WERI-Rb-1 (cell line): ENCODE measurements at regions not wholly inside any gene's neighbourhood (a gene's known extent, or its start where the extent isn't known, plus 50 kb on each side); places are given as distances from the start of the nearest gene placed in this dataset.

Experiments used
- DNase-seq: peaks from one replicate; pipeline ENCODE4 v3.0.0-alpha.2; 2020
- H3K27ac ChIP-seq: fragments of 250-450 bp; sonication (Bioruptor Pico); 2 replicates; pipeline ENCODE4 v1.5.1; 2020; ENCODE audit warnings: mild to moderate bottlenecking, moderate library complexity
- H3K27me3 ChIP-seq: fragments of 250-450 bp; sonication (Bioruptor Pico); 2 replicates; pipeline ENCODE4 v1.5.1; 2021; ENCODE audit warnings: mild to moderate bottlenecking, low read depth, moderate library complexity; ENCODE audit not compliant: insufficient read depth, severe bottlenecking
- H3K36me3 ChIP-seq: fragments of 250-450 bp; sonication (Bioruptor Pico); 2 replicates; pipeline ENCODE4 v1.5.1; 2020; ENCODE audit warnings: mild to moderate bottlenecking, moderate library complexity
- H3K4me3 ChIP-seq: 2 replicates; pipeline ENCODE4 v1.5.1; 2011; ENCODE audit warnings: low read depth, mild to moderate bottlenecking, control low read depth, low read length
- H3K9me3 ChIP-seq: fragments of 250-450 bp; sonication (Bioruptor Pico); 2 replicates; pipeline ENCODE4 v1.5.1; 2021; ENCODE audit warnings: mild to moderate bottlenecking, moderate library complexity; ENCODE audit not compliant: severe bottlenecking
- TF ChIP-seq, protein P1 (sequence below): IDR thresholded peaks from 2 replicates; pipeline ENCODE4 v1.5.1; 2011; ENCODE audit warnings: low read depth, mild to moderate bottlenecking, control low read depth, inconsistent platforms, low read length

GRCh38 chr1:195019385-195019784, 1588.9 kb downstream of the KCNT2 start:
- TF ChIP-seq, protein P1, sequence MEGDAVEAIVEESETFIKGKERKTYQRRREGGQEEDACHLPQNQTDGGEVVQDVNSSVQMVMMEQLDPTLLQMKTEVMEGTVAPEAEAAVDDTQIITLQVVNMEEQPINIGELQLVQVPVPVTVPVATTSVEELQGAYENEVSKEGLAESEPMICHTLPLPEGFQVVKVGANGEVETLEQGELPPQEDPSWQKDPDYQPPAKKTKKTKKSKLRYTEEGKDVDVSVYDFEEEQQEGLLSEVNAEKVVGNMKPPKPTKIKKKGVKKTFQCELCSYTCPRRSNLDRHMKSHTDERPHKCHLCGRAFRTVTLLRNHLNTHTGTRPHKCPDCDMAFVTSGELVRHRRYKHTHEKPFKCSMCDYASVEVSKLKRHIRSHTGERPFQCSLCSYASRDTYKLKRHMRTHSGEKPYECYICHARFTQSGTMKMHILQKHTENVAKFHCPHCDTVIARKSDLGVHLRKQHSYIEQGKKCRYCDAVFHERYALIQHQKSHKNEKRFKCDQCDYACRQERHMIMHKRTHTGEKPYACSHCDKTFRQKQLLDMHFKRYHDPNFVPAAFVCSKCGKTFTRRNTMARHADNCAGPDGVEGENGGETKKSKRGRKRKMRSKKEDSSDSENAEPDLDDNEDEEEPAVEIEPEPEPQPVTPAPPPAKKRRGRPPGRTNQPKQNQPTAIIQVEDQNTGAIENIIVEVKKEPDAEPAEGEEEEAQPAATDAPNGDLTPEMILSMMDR: no peak
- Histone ChIP-seq H3K36me3 (no peaks in the 10 kb centered on the region), H3K27me3 (no peaks in the 10 kb centered on the region), H3K4me3 (no peak overlapping the region), H3K27ac (no peak overlapping the region), H3K9me3 (no peaks in the 10 kb centered on the region)
- DNase-seq: no peak

DNA sequence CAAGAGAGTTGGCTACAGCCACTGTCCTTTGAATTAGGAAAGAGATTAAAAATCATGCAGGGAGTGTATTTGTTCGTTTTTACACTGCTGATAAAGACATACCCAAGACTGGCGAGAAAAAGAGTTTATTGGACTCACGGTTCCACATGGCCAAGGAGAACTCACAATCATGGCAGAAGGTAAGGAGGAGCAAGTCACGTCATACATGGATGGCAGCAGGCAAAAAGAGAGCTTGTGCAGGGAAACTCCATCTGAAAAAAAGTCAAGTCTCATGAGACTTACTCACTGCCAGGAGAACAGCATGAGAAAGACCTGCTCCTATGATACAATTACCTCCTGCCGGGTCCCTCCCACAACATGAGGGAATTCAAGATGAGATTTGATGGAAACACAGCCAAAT, 1595.2 kb downstream of the KCNT2 start:
- no peaks in the 10 kb centered on the region for H3K36me3 ChIP-seq
- no peaks in the 10 kb centered on the region for H3K27me3 ChIP-seq
- TF ChIP-seq, protein P1: no peak
- no peak overlapping the region for H3K27ac ChIP-seq
- H3K4me3 ChIP-seq: no peak overlapping the region
- no peaks in the 10 kb centered on the region for H3K9me3 ChIP-seq
- no peak for DNase-seq

GRCh38 chr1:195005338-195005737, 1602.9 kb downstream of the KCNT2 start:
- DNase-seq: no peak
- Histone ChIP-seq H3K36me3 (no peaks in the 10 kb centered on the region), H3K4me3 (no peak overlapping the region), H3K27ac (no peak overlapping the region), H3K27me3 (no peaks in the 10 kb centered on the region), H3K9me3 (peaks cover 3% of the 10 kb centered on the region)
- TF ChIP-seq, protein P1: no peak

DNA sequence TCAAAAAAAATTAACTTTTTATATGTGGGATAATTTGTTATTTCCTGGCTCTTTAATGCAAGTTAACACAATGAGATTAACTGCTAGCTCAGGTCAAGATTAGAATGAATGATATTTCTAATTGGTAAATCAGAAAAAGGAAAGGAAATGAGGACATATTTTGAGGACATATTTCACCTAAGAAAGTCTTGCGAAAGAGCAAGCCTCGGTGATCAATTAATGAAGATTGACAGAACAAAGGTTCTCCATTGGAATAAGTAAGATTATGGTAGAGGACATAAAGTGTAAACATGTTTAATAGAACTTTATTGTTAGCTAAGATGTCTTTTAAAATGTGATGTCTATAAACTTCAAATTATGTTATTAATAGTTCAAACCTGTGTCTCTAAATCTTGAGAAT, 1617.8 kb downstream of the KCNT2 start:
- H3K27me3 ChIP-seq: no peaks in the 10 kb centered on the region
- TF ChIP-seq, protein P1: no peak
- H3K27ac ChIP-seq: no peak overlapping the region
- H3K4me3 ChIP-seq: no peak overlapping the region
- no peak for DNase-seq
- H3K36me3 ChIP-seq: no peaks in the 10 kb centered on the region
- no peaks in the 10 kb centered on the region for H3K9me3 ChIP-seq

GRCh38 chr1:194975913-194976312, 1632.3 kb downstream of the KCNT2 start:
- no peaks in the 10 kb centered on the region for H3K36me3 ChIP-seq
- TF ChIP-seq, protein P1: no peak
- H3K4me3 ChIP-seq: no peak overlapping the region
- no peaks in the 10 kb centered on the region for H3K27me3 ChIP-seq
- no peaks in the 10 kb centered on the region for H3K9me3 ChIP-seq
- H3K27ac ChIP-seq: no peak overlapping the region
- no peak for DNase-seq

- H3K27me3 ChIP-seq: no peaks in the 10 kb centered on the region
- H3K27ac ChIP-seq: no peak overlapping the region
- DNase-seq: no peak
- TF ChIP-seq, protein P1: no peak
- H3K9me3 ChIP-seq: no peaks in the 10 kb centered on the region
- no peak overlapping the region for H3K4me3 ChIP-seq
- H3K36me3 ChIP-seq: no peaks in the 10 kb centered on the region
These were observed 1639.3 kb downstream of the KCNT2 start for GRCh38 chr1:194968916-194969315.
